Erythroblast (primary cell): ENCODE measurements at regions not wholly inside any gene's neighbourhood (a gene's known extent, or its start where the extent isn't known, plus 50 kb on each side); places are given as distances from the start of the nearest gene placed in this dataset.

Source experiments
- DNase-seq, 2 experiments: peaks; one replicate each; lab custom pipeline; 2025; lab: John Stamatoyannopoulos, UW
- GATA1 ChIP-seq: IDR thresholded peaks from 2 replicates; pipeline ENCODE4 v1.6.1; 2011; ENCODE audit warnings: low read depth, mild to moderate bottlenecking, control low read depth, low read length, moderate library complexity
- POLR2A ChIP-seq: IDR thresholded peaks from 2 replicates; pipeline ENCODE4 v1.6.1; 2011; ENCODE audit warnings: mild to moderate bottlenecking, low read length

- TF ChIP-seq GATA1 (no peak), POLR2A (no peak)
- DNase-seq: no peak
These were observed 56.7 kb upstream of the ELN start for GRCh38 chr7:73971322-73971703.

GRCh38 chr7:73971704-73972341 lies 56.1 kb upstream of the ELN start:
- TF ChIP-seq GATA1 (no peak), POLR2A (no peak)
- no peak for DNase-seq

- TF ChIP-seq GATA1 (no peak), POLR2A (no peak)
- DNase-seq: no peak
These were observed 55.4 kb upstream of the ELN start for GRCh38 chr7:73972614-73973013.

- no peak for TF ChIP-seq GATA1
- TF ChIP-seq POLR2A: no peak
- DNase-seq: no peak
These were observed 54.9 kb upstream of the ELN start for GRCh38 chr7:73973091-73973490.

GRCh38 chr7:73974101-73974947 lies 53.6 kb upstream of the ELN start:
- no peak for DNase-seq
- TF ChIP-seq GATA1 (no peak), POLR2A (no peak)

GRCh38 chr7:73974948-73975926 lies 52.7 kb upstream of the ELN start:
- no peak for DNase-seq
- TF ChIP-seq GATA1 (no peak), POLR2A (no peak)

DNA sequence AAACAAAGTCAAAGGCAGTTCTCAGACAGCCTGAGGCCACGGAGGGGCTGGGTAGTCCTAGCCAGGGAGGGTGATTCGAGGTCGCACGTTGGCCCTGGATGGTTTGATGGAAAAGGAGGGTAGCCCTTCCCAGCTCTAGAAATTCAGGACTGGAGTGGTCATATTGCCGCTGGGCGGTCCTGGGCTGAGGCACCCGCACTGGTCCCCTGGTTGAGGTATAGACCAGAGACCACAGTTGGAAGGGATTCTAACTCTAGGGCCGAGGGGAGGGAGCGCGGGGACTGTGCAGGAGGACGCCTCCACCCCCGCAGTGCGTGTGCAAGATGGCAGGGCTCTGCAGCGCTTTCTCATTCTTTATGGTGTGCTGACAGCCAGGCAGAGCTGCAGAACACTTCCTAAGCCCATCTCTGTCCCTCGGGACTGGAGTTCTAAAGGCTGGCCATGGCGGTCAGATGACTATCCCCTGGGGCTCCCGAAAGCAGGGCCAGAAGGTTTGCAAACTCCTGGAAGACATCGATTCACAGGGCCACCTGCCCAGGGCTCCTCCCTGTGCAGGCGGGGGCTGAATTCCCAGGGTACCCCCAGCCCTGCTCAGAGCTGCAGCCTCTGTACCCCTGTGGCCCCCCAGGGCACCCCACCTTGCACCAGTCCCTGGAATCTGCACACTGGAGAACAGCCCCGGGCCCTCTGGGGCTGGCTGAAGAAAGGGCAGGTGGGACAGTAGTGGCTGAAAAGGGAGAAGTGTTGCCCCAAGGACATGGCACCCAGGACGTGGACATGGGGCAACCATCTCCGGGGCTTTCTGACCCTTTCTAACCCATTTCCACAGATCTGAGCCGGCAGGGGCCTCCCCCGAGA lies 51.0 kb upstream of the ELN start:
- TF ChIP-seq POLR2A (no peak), GATA1 (no peak)
- no peak for DNase-seq

- DNase-seq: no peak
- TF ChIP-seq POLR2A (no peak), GATA1 (no peak)
These were observed 50.1 kb upstream of the ELN start for GRCh38 chr7:73977619-73978618.
